ENCODE measurements at regions not wholly inside any gene's neighbourhood (a gene's known extent, or its start where the extent isn't known, plus 50 kb on each side); places are given as distances from the start of the nearest gene placed in this dataset.

DNA sequence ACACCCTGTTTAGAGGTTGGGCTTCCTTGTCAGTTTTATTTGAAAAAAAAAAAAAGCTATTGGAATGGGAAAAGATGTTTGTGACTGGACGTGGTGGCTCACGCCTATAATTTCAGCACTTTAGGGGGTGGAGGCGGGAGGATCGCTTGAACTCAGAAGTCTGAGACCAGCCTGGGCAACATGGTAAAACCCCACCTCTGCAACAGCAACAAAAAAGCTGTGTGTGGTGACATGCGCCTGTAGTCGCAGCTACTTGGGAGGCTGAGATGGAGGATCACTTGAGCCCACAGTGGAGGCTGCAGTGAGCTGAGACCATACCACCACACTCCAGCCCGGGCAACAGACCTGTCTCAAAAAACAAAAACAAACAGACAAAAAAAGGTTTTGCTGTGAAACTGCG lies 66.1 kb upstream of the SIAH1 start:
- dilution Hi-C loops (cut with MboI; ENCODE audit: extremely low pct_ligation_motif_present, low sequenced_read_pairs) = no loop called here
- FAIRE-seq (no peak), DNase-seq (ENCODE audit: low read depth, low spot score) (no peak)
- H3K36me3 ChIP-seq (ENCODE audit: control insufficient read depth in 2 of 2, extremely low read depth in 1 of 2, insufficient read depth in 2 of 2, low read length in 2 of 2) = no peaks in the 10 kb centered on the region
- H3K4me1 ChIP-seq (ENCODE audit: control insufficient read depth, extremely low read depth, insufficient read depth, low read length) = no peaks in the 10 kb centered on the region
- TF ChIP-seq, protein P1, sequence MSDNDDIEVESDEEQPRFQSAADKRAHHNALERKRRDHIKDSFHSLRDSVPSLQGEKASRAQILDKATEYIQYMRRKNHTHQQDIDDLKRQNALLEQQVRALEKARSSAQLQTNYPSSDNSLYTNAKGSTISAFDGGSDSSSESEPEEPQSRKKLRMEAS (IDR thresholded peaks at IDR 0.05; ENCODE audit: insufficient read depth, insufficient read length) = no peak
- TF ChIP-seq, protein P2, sequence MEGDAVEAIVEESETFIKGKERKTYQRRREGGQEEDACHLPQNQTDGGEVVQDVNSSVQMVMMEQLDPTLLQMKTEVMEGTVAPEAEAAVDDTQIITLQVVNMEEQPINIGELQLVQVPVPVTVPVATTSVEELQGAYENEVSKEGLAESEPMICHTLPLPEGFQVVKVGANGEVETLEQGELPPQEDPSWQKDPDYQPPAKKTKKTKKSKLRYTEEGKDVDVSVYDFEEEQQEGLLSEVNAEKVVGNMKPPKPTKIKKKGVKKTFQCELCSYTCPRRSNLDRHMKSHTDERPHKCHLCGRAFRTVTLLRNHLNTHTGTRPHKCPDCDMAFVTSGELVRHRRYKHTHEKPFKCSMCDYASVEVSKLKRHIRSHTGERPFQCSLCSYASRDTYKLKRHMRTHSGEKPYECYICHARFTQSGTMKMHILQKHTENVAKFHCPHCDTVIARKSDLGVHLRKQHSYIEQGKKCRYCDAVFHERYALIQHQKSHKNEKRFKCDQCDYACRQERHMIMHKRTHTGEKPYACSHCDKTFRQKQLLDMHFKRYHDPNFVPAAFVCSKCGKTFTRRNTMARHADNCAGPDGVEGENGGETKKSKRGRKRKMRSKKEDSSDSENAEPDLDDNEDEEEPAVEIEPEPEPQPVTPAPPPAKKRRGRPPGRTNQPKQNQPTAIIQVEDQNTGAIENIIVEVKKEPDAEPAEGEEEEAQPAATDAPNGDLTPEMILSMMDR (IDR thresholded peaks at IDR 0.05; ENCODE audit: extremely low read depth in 1 of 2, insufficient read depth in 1 of 2, low read depth in 1 of 2, low read length in 2 of 2) = no peak
- no peak for TF ChIP-seq JUN (IDR thresholded peaks at IDR 0.05; ENCODE audit: borderline replicate concordance, insufficient read depth, insufficient read length, low read depth)
- TF ChIP-seq MYC (IDR thresholded peaks at IDR 0.05; ENCODE audit: low read depth, low read length) = no peak
- TF ChIP-seq EZH2 (IDR thresholded peaks at IDR 0.05; ENCODE audit: borderline replicate concordance, low read depth, low read length, severe bottlenecking) = no peak
- H3K9me1 ChIP-seq (replicated peaks; ENCODE audit: control insufficient read depth, extremely low read depth, insufficient read depth, low read length) = no peaks in the 10 kb centered on the region
- BruUV-seq (replicated peaks) = no TSS peak
- POLR2A ChIA-PET = no interaction called here
- no peaks in the 10 kb centered on the region for H3K79me2 ChIP-seq (ENCODE audit: control insufficient read depth, insufficient read depth, low read length)
- intact Hi-C loops (cut with micrococcal nuclease) = no loop called here
- CTCF ChIA-PET = no interaction called here
- no peak overlapping the region for H3K4me3 ChIP-seq (replicated peaks in 1 of 3; ENCODE audit: insufficient read depth in 1 of 3, low read depth in 1 of 3, low read length in 3 of 3)
- H3K4me2 ChIP-seq (ENCODE audit: insufficient read depth, low read length) = no peak overlapping the region
- H3K27me3 ChIP-seq (ENCODE audit: control insufficient read depth in 2 of 2, insufficient read depth in 2 of 2, low read length in 2 of 2) = no peaks in the 10 kb centered on the region
- H3K9me3 ChIP-seq (replicated peaks; ENCODE audit: control insufficient read depth, insufficient read depth, low read length) = no peaks in the 10 kb centered on the region
- no peak overlapping the region for H3K9ac ChIP-seq (replicated peaks; ENCODE audit: extremely low read depth, insufficient read depth, low read length)
- H4K20me1 ChIP-seq (replicated peaks; ENCODE audit: control insufficient read depth, extremely low read depth, insufficient read depth, low read length) = no peaks in the 10 kb centered on the region
- H3K27ac ChIP-seq (ENCODE audit: insufficient read depth, low read depth, low read length) = no peak overlapping the region
- H2AFZ ChIP-seq (ENCODE audit: low read depth, low read length) = no peak overlapping the region

DNA sequence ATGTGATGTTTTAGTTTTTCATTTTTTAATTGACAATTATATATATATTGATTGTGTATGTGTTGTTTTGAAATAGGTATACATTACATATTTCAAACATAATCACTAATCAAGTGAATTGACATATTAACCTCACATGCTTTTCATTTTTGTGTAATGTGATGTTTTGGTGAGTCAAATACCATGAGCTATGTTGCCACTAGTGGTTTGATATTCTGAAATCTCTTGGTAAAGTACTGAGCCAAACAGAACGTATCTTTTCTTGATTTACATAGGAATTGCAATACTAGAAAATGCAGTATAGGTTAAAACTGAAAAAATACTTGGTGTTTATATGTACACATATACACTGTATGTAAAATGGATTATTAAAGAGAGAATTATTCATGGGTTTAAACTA lies 65.2 kb upstream of the SIAH1 start:
- no TSS peak for BruUV-seq (replicated peaks)
- Histone ChIP-seq H3K4me2 (ENCODE audit: insufficient read depth, low read length) (no peak overlapping the region), H3K9me1 (replicated peaks; ENCODE audit: control insufficient read depth, extremely low read depth, insufficient read depth, low read length) (no peaks in the 10 kb centered on the region), H3K9me3 (replicated peaks; ENCODE audit: control insufficient read depth, insufficient read depth, low read length) (no peaks in the 10 kb centered on the region), H3K36me3 (ENCODE audit: control insufficient read depth in 2 of 2, extremely low read depth in 1 of 2, insufficient read depth in 2 of 2, low read length in 2 of 2) (no peaks in the 10 kb centered on the region), H3K27me3 (ENCODE audit: control insufficient read depth in 2 of 2, insufficient read depth in 2 of 2, low read length in 2 of 2) (no peaks in the 10 kb centered on the region), H3K4me3 (replicated peaks in 1 of 3; ENCODE audit: insufficient read depth in 1 of 3, low read depth in 1 of 3, low read length in 3 of 3) (no peak overlapping the region), H3K79me2 (ENCODE audit: control insufficient read depth, insufficient read depth, low read length) (no peaks in the 10 kb centered on the region), H3K4me1 (ENCODE audit: control insufficient read depth, extremely low read depth, insufficient read depth, low read length) (no peaks in the 10 kb centered on the region), H4K20me1 (replicated peaks; ENCODE audit: control insufficient read depth, extremely low read depth, insufficient read depth, low read length) (no peaks in the 10 kb centered on the region), H2AFZ (ENCODE audit: low read depth, low read length) (no peak overlapping the region), H3K27ac (ENCODE audit: insufficient read depth, low read depth, low read length) (no peak overlapping the region), H3K9ac (replicated peaks; ENCODE audit: extremely low read depth, insufficient read depth, low read length) (no peak overlapping the region)
- POLR2A ChIA-PET = no interaction called here
- dilution Hi-C loops (cut with MboI; ENCODE audit: extremely low pct_ligation_motif_present, low sequenced_read_pairs) = no loop called here
- DNase-seq (ENCODE audit: low read depth, low spot score) (no peak), FAIRE-seq (no peak)
- intact Hi-C loops (cut with micrococcal nuclease) = no loop called here
- CTCF ChIA-PET = no interaction called here
- TF ChIP-seq FOS (IDR thresholded peaks at IDR 0.05; ENCODE audit: borderline replicate concordance, insufficient read depth, low read length) = no peak

Measured in endothelial cell of umbilical vein (primary cell).